ENCODE measurements at regions not wholly inside any gene's neighbourhood (a gene's known extent, or its start where the extent isn't known, plus 50 kb on each side); places are given as distances from the start of the nearest gene placed in this dataset.

- TF ChIP-seq CTCF (IDR thresholded peaks at IDR 0.05) (no peak), ZFX (IDR thresholded peaks at IDR 0.05; ENCODE audit: borderline replicate concordance) (no peak)
Observed at GRCh38 chr4:141565379-141566089, 70.8 kb upstream of the IL15 start.
